ENCODE measurements at regions not wholly inside any gene's neighbourhood (a gene's known extent, or its start where the extent isn't known, plus 50 kb on each side); places are given as distances from the start of the nearest gene placed in this dataset.
"Not testable (repeated sequence)": the region's sequence is repeated elsewhere in the genome, so short reads cannot be mapped to it uniquely, and the experiment has no call there.

DNA sequence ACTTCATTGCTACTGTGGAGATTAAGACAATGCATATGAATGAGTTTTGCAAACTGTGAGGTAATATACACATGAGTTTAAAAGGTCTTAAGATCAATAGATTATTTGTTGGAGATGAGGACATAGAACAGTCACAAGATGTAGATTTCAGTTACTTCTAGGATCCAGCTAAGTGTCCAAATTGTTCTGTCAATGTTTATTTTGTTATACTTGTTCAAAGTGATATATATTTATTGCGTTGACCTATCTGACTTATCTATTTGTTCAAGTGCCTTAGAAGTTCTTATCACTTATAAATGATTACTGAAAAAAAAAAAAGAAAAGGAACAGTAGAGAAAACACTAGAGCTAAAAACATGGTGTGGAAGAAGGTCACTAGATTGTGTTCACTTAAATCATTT, 75.6 kb upstream of the GRIN3A start:
- no peaks in the 10 kb centered on the region for H3K36me3 ChIP-seq (ENCODE audit: insufficient read depth, low read length)
- H2AFZ ChIP-seq (ENCODE audit: low read depth, low read length) = no peak overlapping the region
- H3K27me3 ChIP-seq (ENCODE audit: insufficient read depth, low read length) = no peaks in the 10 kb centered on the region
- H3K4me1 ChIP-seq (ENCODE audit: insufficient read depth, low read length) = no peaks in the 10 kb centered on the region
- no peak overlapping the region for H3K4me3 ChIP-seq (ENCODE audit: low read length)
- no peaks in the 10 kb centered on the region for H3K9me3 ChIP-seq (ENCODE audit: low read length)

DNA sequence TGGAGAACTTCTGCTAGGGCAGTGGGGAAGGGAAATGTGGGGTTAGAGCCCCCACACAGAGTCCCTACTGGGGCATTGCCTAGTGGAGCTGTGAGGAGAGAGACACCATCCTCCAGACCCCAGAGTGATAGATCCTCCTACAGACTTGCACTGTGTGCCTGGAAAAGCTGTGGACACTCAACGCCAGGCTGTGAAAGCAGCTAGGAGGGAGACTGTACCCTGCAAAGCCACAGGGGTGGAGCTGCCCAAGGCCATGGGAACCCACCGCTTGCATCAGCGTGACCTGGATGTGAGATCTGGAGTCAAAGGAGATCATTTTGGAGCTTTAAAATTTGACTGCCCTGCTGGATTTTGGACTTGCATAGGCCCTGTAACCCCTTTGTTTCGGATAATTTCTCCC, 69.4 kb upstream of the GRIN3A start:
- not testable (repeated sequence) for H3K4me1 ChIP-seq (ENCODE audit: insufficient read depth, low read length); H2AFZ ChIP-seq (ENCODE audit: low read depth, low read length); H3K4me3 ChIP-seq (ENCODE audit: low read length); H3K27me3 ChIP-seq (ENCODE audit: insufficient read depth, low read length); H3K36me3 ChIP-seq (ENCODE audit: insufficient read depth, low read length); H3K9me3 ChIP-seq (ENCODE audit: low read length)

DNA sequence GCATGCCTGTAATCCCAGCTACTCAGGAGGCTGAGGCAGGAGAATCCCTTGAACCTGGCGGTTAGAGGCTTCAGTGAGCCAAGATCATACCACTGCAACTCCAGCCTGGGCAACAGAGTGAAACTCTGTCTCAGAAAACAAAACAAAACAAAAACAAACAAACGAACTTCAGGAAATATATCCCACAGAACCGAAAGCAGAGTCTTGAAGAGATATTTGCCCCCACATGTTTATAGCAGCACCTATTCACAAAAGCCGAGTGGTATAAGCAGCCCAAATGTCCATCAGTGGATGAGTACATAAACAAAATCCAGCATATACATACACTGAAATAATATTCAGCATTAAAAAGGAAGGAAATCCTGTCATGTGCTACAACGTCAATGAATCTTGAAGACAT, 57.6 kb upstream of the GRIN3A start:
- no peak overlapping the region for H2AFZ ChIP-seq (ENCODE audit: low read depth, low read length)
- no peaks in the 10 kb centered on the region for H3K27me3 ChIP-seq (ENCODE audit: insufficient read depth, low read length)
- H3K36me3 ChIP-seq (ENCODE audit: insufficient read depth, low read length) = no peaks in the 10 kb centered on the region
- H3K4me3 ChIP-seq (ENCODE audit: low read length) = no peak overlapping the region
- no peaks in the 10 kb centered on the region for H3K9me3 ChIP-seq (ENCODE audit: low read length)
- H3K4me1 ChIP-seq (ENCODE audit: insufficient read depth, low read length) = no peaks in the 10 kb centered on the region

DNA sequence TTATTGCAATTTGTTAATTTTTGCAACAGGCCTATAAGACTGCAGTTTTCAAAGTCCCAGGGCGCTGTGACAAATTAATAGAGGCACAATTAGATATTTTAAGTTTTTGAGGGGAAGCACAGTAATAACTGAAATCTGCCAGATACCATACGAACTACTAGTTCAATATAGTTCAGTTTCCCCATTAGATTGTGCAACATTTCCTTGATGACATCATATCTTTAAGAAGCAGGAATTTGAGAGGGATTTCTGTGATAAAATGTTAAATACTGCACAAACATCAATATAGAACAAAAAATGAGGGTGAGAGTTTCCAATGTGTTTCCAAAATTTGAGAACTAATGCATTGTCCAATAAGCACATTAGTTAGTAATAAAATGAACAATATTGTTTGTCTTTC, 56.7 kb upstream of the GRIN3A start:
- Histone ChIP-seq H3K4me1 (ENCODE audit: insufficient read depth, low read length) (no peaks in the 10 kb centered on the region), H3K36me3 (ENCODE audit: insufficient read depth, low read length) (no peaks in the 10 kb centered on the region), H2AFZ (ENCODE audit: low read depth, low read length) (no peak overlapping the region), H3K27me3 (ENCODE audit: insufficient read depth, low read length) (no peaks in the 10 kb centered on the region), H3K9me3 (ENCODE audit: low read length) (no peaks in the 10 kb centered on the region), H3K4me3 (ENCODE audit: low read length) (no peak overlapping the region)

DNA sequence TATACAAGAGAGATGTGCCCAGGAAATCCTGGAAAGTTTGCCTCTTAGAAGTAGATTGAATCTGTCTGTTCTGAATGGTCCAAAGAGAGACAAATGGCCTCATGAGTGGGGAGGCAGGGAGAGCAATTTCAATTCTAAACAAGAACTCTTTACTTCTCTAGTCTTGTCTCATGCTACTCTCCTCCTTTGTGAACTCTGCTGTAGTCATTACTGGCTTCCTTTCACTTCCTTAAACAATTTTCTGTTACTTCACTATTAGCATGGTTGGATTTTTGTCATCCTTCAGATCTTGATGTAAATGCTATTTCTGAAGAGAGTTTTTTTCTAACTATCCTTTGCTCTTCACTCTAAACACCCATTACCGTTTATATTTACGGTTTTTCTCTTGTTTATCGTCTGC, 54.0 kb upstream of the GRIN3A start:
- H3K27me3 ChIP-seq (ENCODE audit: insufficient read depth, low read length) = no peaks in the 10 kb centered on the region
- H3K4me3 ChIP-seq (ENCODE audit: low read length) = no peak overlapping the region
- no peak overlapping the region for H2AFZ ChIP-seq (ENCODE audit: low read depth, low read length)
- H3K36me3 ChIP-seq (ENCODE audit: insufficient read depth, low read length) = no peaks in the 10 kb centered on the region
- H3K4me1 ChIP-seq (ENCODE audit: insufficient read depth, low read length) = no peaks in the 10 kb centered on the region
- H3K9me3 ChIP-seq (ENCODE audit: low read length) = no peaks in the 10 kb centered on the region

DNA sequence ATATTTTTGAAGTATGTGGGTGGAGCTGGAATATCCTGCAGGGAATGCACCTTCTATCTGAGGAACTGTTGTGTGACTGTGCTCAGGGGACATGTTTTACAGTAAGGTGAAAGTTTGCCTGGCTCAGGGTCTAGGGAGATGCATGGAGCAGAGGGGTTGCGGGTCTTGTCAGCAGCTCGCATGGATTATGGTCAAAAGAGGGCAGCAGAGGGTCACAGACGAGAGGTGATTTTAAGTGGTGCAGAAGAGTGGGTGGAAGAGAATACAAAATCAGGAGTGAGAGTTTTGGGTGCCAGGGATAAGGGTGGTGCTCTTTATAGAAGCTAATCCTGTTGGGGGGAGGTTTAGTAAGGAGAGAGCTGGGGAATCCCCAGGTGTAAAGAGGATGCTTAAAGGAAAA, 53.5 kb upstream of the GRIN3A start:
- H3K9me3 ChIP-seq (ENCODE audit: low read length) = no peaks in the 10 kb centered on the region
- no peaks in the 10 kb centered on the region for H3K4me1 ChIP-seq (ENCODE audit: insufficient read depth, low read length)
- no peak overlapping the region for H2AFZ ChIP-seq (ENCODE audit: low read depth, low read length)
- H3K27me3 ChIP-seq (ENCODE audit: insufficient read depth, low read length) = no peaks in the 10 kb centered on the region
- H3K36me3 ChIP-seq (ENCODE audit: insufficient read depth, low read length) = no peaks in the 10 kb centered on the region
- H3K4me3 ChIP-seq (ENCODE audit: low read length) = no peak overlapping the region

DNA sequence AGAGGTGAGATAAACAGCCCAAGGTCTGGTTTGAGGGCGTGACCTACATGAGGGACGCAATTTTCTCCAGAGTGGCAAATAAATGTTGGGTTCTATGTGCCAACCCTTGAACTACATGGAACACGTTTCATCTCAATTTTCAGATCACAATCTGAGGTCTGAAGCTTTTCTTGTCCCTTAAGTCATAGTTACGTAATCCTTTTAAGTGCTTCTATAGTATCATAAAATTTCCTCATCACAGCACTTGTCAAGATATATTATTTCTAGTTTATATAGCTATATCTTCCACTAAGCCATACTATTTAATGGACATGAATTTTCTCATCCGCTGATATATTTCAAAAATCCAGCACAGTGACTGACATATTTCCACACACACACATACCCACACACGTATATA, 53.1 kb upstream of the GRIN3A start:
- no peaks in the 10 kb centered on the region for H3K27me3 ChIP-seq (ENCODE audit: insufficient read depth, low read length)
- no peak overlapping the region for H2AFZ ChIP-seq (ENCODE audit: low read depth, low read length)
- no peaks in the 10 kb centered on the region for H3K9me3 ChIP-seq (ENCODE audit: low read length)
- no peaks in the 10 kb centered on the region for H3K4me1 ChIP-seq (ENCODE audit: insufficient read depth, low read length)
- H3K4me3 ChIP-seq (ENCODE audit: low read length) = no peak overlapping the region
- H3K36me3 ChIP-seq (ENCODE audit: insufficient read depth, low read length) = no peaks in the 10 kb centered on the region
